A549 (cell line): ENCODE measurements at regions not wholly inside any gene's neighbourhood (a gene's known extent, or its start where the extent isn't known, plus 50 kb on each side); places are given as distances from the start of the nearest gene placed in this dataset.

ENCODE experiments used
- CTCF ChIP-seq: fragments of >200 bp; sonication (Bioruptor Twin); formaldehyde crosslinking; IDR thresholded peaks from 3 replicates; pipeline ENCODE4 v1.5.1; 2016
- RCOR1 ChIP-seq: fragments of 150-350 bp; IDR thresholded peaks from 2 replicates; pipeline ENCODE4 v1.6.1; 2014; ENCODE audit warnings: antibody characterized with exemption, low read length, low read depth

GRCh38 chr6:55955684-55956083 is 80.3 kb upstream of the BMP5 start:
- TF ChIP-seq CTCF = no peak
- TF ChIP-seq RCOR1 = no peak
